CD4-positive, alpha-beta T cell treated with Interleukin-4 for 4 hours (primary cell): ENCODE measurements at regions not wholly inside any gene's neighbourhood (a gene's known extent, or its start where the extent isn't known, plus 50 kb on each side); places are given as distances from the start of the nearest gene placed in this dataset.

Experiments
- DNase-seq: peaks from one replicate; pipeline ENCODE4 v3.0.0-alpha.2; 2020

- DNase-seq, result no peak
These were observed 92.0 kb upstream of the CCL2 start for GRCh38 chr17:34163123-34163522.

- no peak for DNase-seq
These were observed 91.4 kb upstream of the CCL2 start for GRCh38 chr17:34163646-34164045.

GRCh38 chr17:34164837-34165236, 90.2 kb upstream of the CCL2 start:
- no peak for DNase-seq

GRCh38 chr17:34166352-34166751, 88.7 kb upstream of the CCL2 start:
- no peak for DNase-seq

GRCh38 chr17:34167354-34167753, 87.7 kb upstream of the CCL2 start:
- DNase-seq, result no peak

GRCh38 chr17:34168989-34169388, 86.1 kb upstream of the CCL2 start:
- no peak for DNase-seq

GRCh38 chr17:34169496-34169895, 85.6 kb upstream of the CCL2 start:
- no peak for DNase-seq

GRCh38 chr17:34171245-34171818, 83.8 kb upstream of the CCL2 start:
- DNase-seq, result peak; percentile 63

- no peak for DNase-seq
These were observed 82.6 kb upstream of the CCL2 start for GRCh38 chr17:34172390-34172918.

- DNase-seq, result no peak
These were observed 81.8 kb upstream of the CCL2 start for GRCh38 chr17:34173241-34173640.

GRCh38 chr17:34174496-34174895, 80.6 kb upstream of the CCL2 start:
- no peak for DNase-seq

GRCh38 chr17:34176440-34176839, 78.6 kb upstream of the CCL2 start:
- DNase-seq, result no peak

GRCh38 chr17:34177642-34178041, 77.4 kb upstream of the CCL2 start:
- DNase-seq, result no peak

- DNase-seq, result no peak
These were observed 77.0 kb upstream of the CCL2 start for GRCh38 chr17:34178092-34178491.

GRCh38 chr17:34182036-34182803, 72.9 kb upstream of the CCL2 start:
- no peak for DNase-seq

GRCh38 chr17:34195987-34196386, 59.1 kb upstream of the CCL2 start:
- DNase-seq, result no peak

GRCh38 chr17:34198519-34198918, 56.6 kb upstream of the CCL2 start:
- no peak for DNase-seq

- DNase-seq, result no peak
These were observed 55.6 kb upstream of the CCL2 start for GRCh38 chr17:34199454-34199853.

- peak; percentile 71 for DNase-seq
These were observed 55.1 kb upstream of the CCL2 start for GRCh38 chr17:34199932-34200534.

- DNase-seq, result no peak
These were observed 53.9 kb upstream of the CCL2 start for GRCh38 chr17:34201225-34201624.

GRCh38 chr17:34201767-34202166, 53.3 kb upstream of the CCL2 start:
- no peak for DNase-seq

- no peak for DNase-seq
These were observed 52.0 kb upstream of the CCL2 start for GRCh38 chr17:34203018-34203638.

- no peak for DNase-seq
These were observed 50.7 kb upstream of the CCL2 start for GRCh38 chr17:34204402-34204801.
